Gastrocnemius medialis (tissue), 4 donors: ENCODE measurements at regions not wholly inside any gene's neighbourhood (a gene's known extent, or its start where the extent isn't known, plus 50 kb on each side); places are given as distances from the start of the nearest gene placed in this dataset.

Experiments
- POLR2A ChIP-seq, 2 donors: fragments of 450-650 bp; IDR thresholded peaks; one replicate each; pipeline ENCODE4 v1.6.1; 2017; ENCODE audit warnings: antibody characterized with exemption in 2 of 2, mild to moderate bottlenecking in 2 of 2, moderate library complexity in 2 of 2
- TF ChIP-seq, protein P1 (sequence below), 5 experiments: fragments of 450-650 bp in 3 of 5; fragments of 200-600 bp in 2 of 5; sonication (generic) in 2 of 5; IDR thresholded peaks in 4 of 5; conservative IDR thresholded peaks in 1 of 5; 1 replicate in 4 of 5; 2 replicates in 1 of 5; pipeline ENCODE4 v1.5.1; 2016 to 2019; ENCODE audit warnings: antibody characterized with exemption in 5 of 5, mild to moderate bottlenecking in 3 of 5, moderate library complexity in 3 of 5

DNA sequence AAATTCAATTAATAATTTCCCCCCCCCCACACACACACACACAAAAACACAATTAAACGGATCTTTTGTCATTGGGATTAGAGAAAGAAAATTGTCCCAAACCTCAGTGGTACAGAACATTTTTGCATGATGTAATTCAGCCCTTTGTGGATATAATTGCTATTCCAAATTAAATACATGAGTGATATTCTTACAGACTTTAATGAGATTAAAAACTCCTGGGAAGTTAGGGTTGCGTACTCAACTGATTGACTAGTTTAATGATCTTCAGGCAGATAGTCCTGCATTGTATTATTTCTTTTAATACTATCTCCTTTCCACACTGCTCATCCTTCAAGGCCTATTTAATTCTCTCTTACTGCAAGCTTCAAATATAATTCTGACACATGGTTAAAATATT lies 711.8 kb upstream of the LRFN5 start:
- TF ChIP-seq, protein P1, sequence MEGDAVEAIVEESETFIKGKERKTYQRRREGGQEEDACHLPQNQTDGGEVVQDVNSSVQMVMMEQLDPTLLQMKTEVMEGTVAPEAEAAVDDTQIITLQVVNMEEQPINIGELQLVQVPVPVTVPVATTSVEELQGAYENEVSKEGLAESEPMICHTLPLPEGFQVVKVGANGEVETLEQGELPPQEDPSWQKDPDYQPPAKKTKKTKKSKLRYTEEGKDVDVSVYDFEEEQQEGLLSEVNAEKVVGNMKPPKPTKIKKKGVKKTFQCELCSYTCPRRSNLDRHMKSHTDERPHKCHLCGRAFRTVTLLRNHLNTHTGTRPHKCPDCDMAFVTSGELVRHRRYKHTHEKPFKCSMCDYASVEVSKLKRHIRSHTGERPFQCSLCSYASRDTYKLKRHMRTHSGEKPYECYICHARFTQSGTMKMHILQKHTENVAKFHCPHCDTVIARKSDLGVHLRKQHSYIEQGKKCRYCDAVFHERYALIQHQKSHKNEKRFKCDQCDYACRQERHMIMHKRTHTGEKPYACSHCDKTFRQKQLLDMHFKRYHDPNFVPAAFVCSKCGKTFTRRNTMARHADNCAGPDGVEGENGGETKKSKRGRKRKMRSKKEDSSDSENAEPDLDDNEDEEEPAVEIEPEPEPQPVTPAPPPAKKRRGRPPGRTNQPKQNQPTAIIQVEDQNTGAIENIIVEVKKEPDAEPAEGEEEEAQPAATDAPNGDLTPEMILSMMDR (IDR thresholded peaks at IDR 0.05 in 4 of 5, conservative IDR thresholded peaks at IDR 0.05 in 1 of 5): no peak
- no peak for TF ChIP-seq POLR2A (IDR thresholded peaks at IDR 0.05)
